SK-N-SH treated with all-trans-retinoic acid at 6 μM for 48 hours (cell line): ENCODE measurements at regions not wholly inside any gene's neighbourhood (a gene's known extent, or its start where the extent isn't known, plus 50 kb on each side); places are given as distances from the start of the nearest gene placed in this dataset.

Experiments used
- CREB5 ChIP-seq: fragments of 250-450 bp; sonication (Bioruptor Pico); IDR thresholded peaks from 2 replicates; pipeline ENCODE4 v1.5.1; 2020; ENCODE audit warnings: low read depth, mild to moderate bottlenecking, moderate library complexity
- ISL1 ChIP-seq: fragments of 250-450 bp; sonication (Bioruptor Pico); IDR thresholded peaks from 2 replicates; pipeline ENCODE4 v2.1.2; 2022; ENCODE audit warnings: mild to moderate bottlenecking, moderate library complexity
- PATZ1 ChIP-seq: fragments of 250-450 bp; sonication (Bioruptor Pico); IDR thresholded peaks from 2 replicates; pipeline ENCODE4 v1.8.0; 2020; ENCODE audit warnings: mild to moderate bottlenecking, moderate library complexity, borderline replicate concordance
- POU6F1 ChIP-seq: fragments of 250-450 bp; sonication (Bioruptor Pico); IDR thresholded peaks from 2 replicates; pipeline ENCODE4 v1.8.0; 2021; ENCODE audit warnings: low read depth, mild to moderate bottlenecking, moderate library complexity, borderline replicate concordance
- SNAI2 ChIP-seq: fragments of 250-450 bp; sonication (Bioruptor Pico); IDR thresholded peaks from 2 replicates; pipeline ENCODE4 v1.5.0; 2020; ENCODE audit warnings: mild to moderate bottlenecking, moderate library complexity
- TCF4 ChIP-seq: fragments of 250-450 bp; sonication (Bioruptor Pico); IDR thresholded peaks from 2 replicates; pipeline ENCODE4 v1.8.0; 2021; ENCODE audit warnings: mild to moderate bottlenecking, moderate library complexity, borderline replicate concordance
- TOX ChIP-seq: fragments of 250-450 bp; sonication (Bioruptor Pico); IDR thresholded peaks from 2 replicates; pipeline ENCODE4 v1.8.0; 2021; ENCODE audit warnings: mild to moderate bottlenecking, moderate library complexity, borderline replicate concordance
- TSHZ2 ChIP-seq: fragments of 250-450 bp; sonication (Bioruptor Pico); IDR thresholded peaks from 2 replicates; pipeline ENCODE4 v1.5.0; 2020; ENCODE audit warnings: mild to moderate bottlenecking, moderate library complexity
- ZC3H10 ChIP-seq: fragments of 250-450 bp; sonication (Bioruptor Pico); IDR thresholded peaks from 2 replicates; pipeline ENCODE4 v1.5.1; 2021; ENCODE audit warnings: mild to moderate bottlenecking, moderate library complexity
- ZFP3 ChIP-seq: fragments of 250-450 bp; sonication (Bioruptor Pico); IDR thresholded peaks from 2 replicates; pipeline ENCODE4 v1.5.0; 2020; ENCODE audit warnings: mild to moderate bottlenecking, moderate library complexity
- ZFP30 ChIP-seq: fragments of 450-650 bp; formaldehyde crosslinking; IDR thresholded peaks from 2 replicates; pipeline ENCODE4 v1.5.0; 2022; ENCODE audit warnings: mild to moderate bottlenecking, moderate library complexity
- ZNF70 ChIP-seq: fragments of 450-650 bp; formaldehyde crosslinking; IDR thresholded peaks from 2 replicates; pipeline ENCODE4 v1.5.0; 2020; ENCODE audit warnings: mild to moderate bottlenecking, moderate library complexity
- ZNF8 ChIP-seq: fragments of 450-650 bp; formaldehyde crosslinking; IDR thresholded peaks from 2 replicates; pipeline ENCODE4 v1.5.0; 2020; ENCODE audit warnings: mild to moderate bottlenecking, moderate library complexity

GRCh38 chr3:67297715-67298475 is 299.8 kb downstream of the KBTBD8 start:
- TF ChIP-seq PATZ1 (CRISPR knock-in tag) (no peak), SNAI2 (CRISPR knock-in tag) (no peak), TCF4 (CRISPR knock-in tag) (no peak), POU6F1 (no peak), ZNF8 (CRISPR knock-in tag) (no peak), ZNF70 (CRISPR knock-in tag) (no peak), CREB5 (CRISPR knock-in tag) (no peak), ZFP30 (CRISPR knock-in tag) (no peak), ZFP3 (CRISPR knock-in tag) (no peak), ZC3H10 (no peak), TSHZ2 (CRISPR knock-in tag) (no peak), TOX (CRISPR knock-in tag) (no peak), ISL1 (CRISPR knock-in tag) (no peak)
